Neutrophil (primary cell): ENCODE measurements at regions not wholly inside any gene's neighbourhood (a gene's known extent, or its start where the extent isn't known, plus 50 kb on each side); places are given as distances from the start of the nearest gene placed in this dataset.
"Not testable (repeated sequence)": the region's sequence is repeated elsewhere in the genome, so short reads cannot be mapped to it uniquely, and the experiment has no call there.

ENCODE experiments used
- H3K27ac ChIP-seq: fragments of 200-600 bp; sonication (generic); 2 replicates; pipeline ENCODE4 v1.5.1; 2016; ENCODE audit warnings: mild to moderate bottlenecking, moderate library complexity
- H3K27me3 ChIP-seq: fragments of 200-600 bp; sonication (generic); 2 replicates; pipeline ENCODE4 v1.6.0; 2016; ENCODE audit warnings: mild to moderate bottlenecking
- H3K36me3 ChIP-seq: fragments of 200-600 bp; sonication (generic); 2 replicates; pipeline ENCODE4 v1.5.1; 2017
- H3K4me1 ChIP-seq, 2 experiments: fragments of 200-600 bp in 1 of 2; sonication (generic) in 1 of 2; 1 replicate in 1 of 2; 2 replicates in 1 of 2; pipeline versions ENCODE4 v1.5.1 to v1.6.1; 2013 to 2016; ENCODE audit warnings: low read depth in 1 of 2, low read length in 1 of 2, mild to moderate bottlenecking in 1 of 2, moderate library complexity in 1 of 2; ENCODE audit not compliant: control insufficient read depth in 1 of 2, insufficient read depth in 1 of 2
- H3K4me3 ChIP-seq, 2 experiments: fragments of 200-600 bp in 1 of 2; sonication (generic) in 1 of 2; 1 replicate in 1 of 2; 2 replicates in 1 of 2; pipeline ENCODE4 v1.5.1; 2013 to 2016; ENCODE audit warnings: low read depth in 1 of 2, low read length in 1 of 2, mild to moderate bottlenecking in 1 of 2, moderate library complexity in 1 of 2
- H3K9me3 ChIP-seq: fragments of 200-600 bp; sonication (generic); 2 replicates; pipeline ENCODE4 v1.5.1; 2016
- CTCF ChIP-seq: fragments of 200-600 bp; sonication (generic); IDR thresholded peaks from 2 replicates; pipeline ENCODE4 v1.5.1; 2016; ENCODE audit warnings: antibody characterized with exemption

- Histone ChIP-seq H3K27ac (peak overlapping the region; percentile 59), H3K4me3 (no peak overlapping the region), H3K27me3 (no peaks in the 10 kb centered on the region), H3K9me3 (no peaks in the 10 kb centered on the region), H3K4me1 (peaks cover 7 to 12% of the 10 kb centered on the region in 2 experiments), H3K36me3 (no peaks in the 10 kb centered on the region)
- TF ChIP-seq CTCF: no peak
Measured at GRCh38 chr1:182205351-182206022, 144.0 kb upstream of the ZNF648 start.

GRCh38 chr1:182203191-182203875, 141.8 kb upstream of the ZNF648 start:
- Histone ChIP-seq H3K9me3 (no peaks in the 10 kb centered on the region), H3K4me1 (peaks cover 7 to 12% of the 10 kb centered on the region in 2 experiments), H3K27ac (no peak overlapping the region), H3K36me3 (no peaks in the 10 kb centered on the region), H3K4me3 (no peak overlapping the region), H3K27me3 (no peaks in the 10 kb centered on the region)
- no peak for TF ChIP-seq CTCF

GRCh38 chr1:182201490-182201889, 140.0 kb upstream of the ZNF648 start:
- not testable (repeated sequence) for H3K9me3 ChIP-seq, H3K36me3 ChIP-seq, H3K27ac ChIP-seq, H3K27me3 ChIP-seq, H3K4me3 ChIP-seq
- H3K4me1 ChIP-seq: peaks cover 23 to 28% of the 10 kb centered on the region in 2 experiments

GRCh38 chr1:182200025-182200812, 138.7 kb upstream of the ZNF648 start:
- no peaks in the 10 kb centered on the region for H3K9me3 ChIP-seq
- H3K4me3 ChIP-seq: no peak overlapping the region
- peaks cover 22 to 27% of the 10 kb centered on the region in 2 experiments for H3K4me1 ChIP-seq
- no peaks in the 10 kb centered on the region for H3K27me3 ChIP-seq
- no peak overlapping the region for H3K27ac ChIP-seq
- no peaks in the 10 kb centered on the region for H3K36me3 ChIP-seq
- TF ChIP-seq CTCF: no peak

- H3K36me3 ChIP-seq: no peaks in the 10 kb centered on the region
- no peak overlapping the region for H3K4me3 ChIP-seq
- H3K27me3 ChIP-seq: no peaks in the 10 kb centered on the region
- no peaks in the 10 kb centered on the region for H3K9me3 ChIP-seq
- H3K4me1 ChIP-seq: peaks cover 40 to 48% of the 10 kb centered on the region in 2 experiments
- peak; percentile 65 for TF ChIP-seq CTCF
- H3K27ac ChIP-seq: peak overlapping the region; percentile 81
Measured at GRCh38 chr1:182198006-182198605, 136.6 kb upstream of the ZNF648 start.
